NB4 (cell line): ENCODE measurements at regions not wholly inside any gene's neighbourhood (a gene's known extent, or its start where the extent isn't known, plus 50 kb on each side); places are given as distances from the start of the nearest gene placed in this dataset.
"Not testable (repeated sequence)": the region's sequence is repeated elsewhere in the genome, so short reads cannot be mapped to it uniquely, and the experiment has no call there.

Source experiments
- DNase-seq: peaks from one replicate; pipeline ENCODE4 v3.0.0; 2010; ENCODE audit warnings: low read depth
- H3K4me3 ChIP-seq: one replicate; pipeline ENCODE4 v1.5.1; 2011; ENCODE audit warnings: mild to moderate bottlenecking, low read depth, low read length, moderate library complexity
- CTCF ChIP-seq: IDR thresholded peaks from one replicate; pipeline ENCODE4 v1.5.1; 2012; ENCODE audit warnings: low read depth, low read length
- MAX ChIP-seq: IDR thresholded peaks from 2 replicates; pipeline ENCODE4 v1.6.1; 2011; ENCODE audit warnings: low read depth, low read length
- MYC ChIP-seq: IDR thresholded peaks from 2 replicates; pipeline ENCODE4 v1.6.1; 2011; ENCODE audit warnings: low read depth, low read length
- POLR2A ChIP-seq: IDR thresholded peaks from 2 replicates; pipeline ENCODE4 v1.6.1; 2011; ENCODE audit warnings: mild to moderate bottlenecking; ENCODE audit not compliant: insufficient read length; ENCODE audit errors: extremely low read depth

- DNase-seq = no peak
- H3K4me3 ChIP-seq = no peak overlapping the region
- TF ChIP-seq MAX (no peak), MYC (no peak), CTCF (no peak), POLR2A (no peak)
Measured at GRCh38 chr4:11817088-11817487, 388.4 kb upstream of the HS3ST1 start.

GRCh38 chr4:11814758-11815157, 386.1 kb upstream of the HS3ST1 start:
- no peak for DNase-seq
- no peak overlapping the region for H3K4me3 ChIP-seq
- no peak for TF ChIP-seq MYC
- no peak for TF ChIP-seq POLR2A
- no peak for TF ChIP-seq MAX
- no peak for TF ChIP-seq CTCF

GRCh38 chr4:11813951-11814446, 385.3 kb upstream of the HS3ST1 start:
- no peak overlapping the region for H3K4me3 ChIP-seq
- no peak for DNase-seq
- TF ChIP-seq MYC (no peak), POLR2A (no peak), CTCF (no peak), MAX (no peak)

GRCh38 chr4:11811521-11811920, 382.8 kb upstream of the HS3ST1 start:
- DNase-seq, H3K4me3 ChIP-seq: not testable (repeated sequence)

- peak; percentile 58 for DNase-seq
- no peak overlapping the region for H3K4me3 ChIP-seq
- TF ChIP-seq CTCF (peak; percentile 42), MAX (no peak)
Measured at GRCh38 chr4:11805842-11806241, 377.1 kb upstream of the HS3ST1 start.

GRCh38 chr4:11801466-11802446, 373.1 kb upstream of the HS3ST1 start:
- TF ChIP-seq POLR2A = no peak
- no peak for TF ChIP-seq CTCF
- no peak for TF ChIP-seq MAX
- no peak for TF ChIP-seq MYC
- no peak for DNase-seq
- H3K4me3 ChIP-seq = no peak overlapping the region
